Retinal pigment epithelial cell (primary cell): ENCODE measurements at regions not wholly inside any gene's neighbourhood (a gene's known extent, or its start where the extent isn't known, plus 50 kb on each side); places are given as distances from the start of the nearest gene placed in this dataset.

Experiments
- DNase-seq: peaks from one replicate; pipeline ENCODE4 v3.0.0-alpha.2; 2010; ENCODE audit warnings: low read depth
- H3K4me3 ChIP-seq: 2 replicates; pipeline ENCODE4 v1.5.1; 2011; ENCODE audit warnings: mild to moderate bottlenecking, low read length, control low read depth, moderate library complexity
- CTCF ChIP-seq: conservative IDR thresholded peaks from 2 replicates; pipeline ENCODE4 v1.5.1; 2011; ENCODE audit warnings: low read depth, low read length, control low read depth, inconsistent platforms

- TF ChIP-seq CTCF = peak; percentile 91
- no peak for DNase-seq
Observed at GRCh38 chr20:41697861-41698559, 79.8 kb upstream of the CHD6 start.

GRCh38 chr20:41696428-41696827 is 78.3 kb upstream of the CHD6 start:
- no peak overlapping the region for H3K4me3 ChIP-seq
- DNase-seq = no peak
- TF ChIP-seq CTCF = no peak

More at GRCh38 chr20:41697861-41698559, 79.8 kb upstream of the CHD6 start:
- H3K4me3 ChIP-seq = no peak overlapping the region

GRCh38 chr20:41694796-41695195 is 76.6 kb upstream of the CHD6 start:
- H3K4me3 ChIP-seq = no peak overlapping the region
- no peak for DNase-seq
- no peak for TF ChIP-seq CTCF

- peak; percentile 50 for TF ChIP-seq CTCF
- DNase-seq = peak; percentile 66
- H3K4me3 ChIP-seq = peak overlapping the region; percentile 81
Observed at GRCh38 chr20:41693136-41693979, 75.2 kb upstream of the CHD6 start.

- no peak for TF ChIP-seq CTCF
- peak overlapping the region; percentile 81 for H3K4me3 ChIP-seq
- no peak for DNase-seq
Observed at GRCh38 chr20:41692479-41693135, 74.4 kb upstream of the CHD6 start.

GRCh38 chr20:41691443-41691842 is 73.3 kb upstream of the CHD6 start:
- H3K4me3 ChIP-seq = no peak overlapping the region
- no peak for DNase-seq
- TF ChIP-seq CTCF = no peak

- DNase-seq = no peak
- TF ChIP-seq CTCF = no peak
- H3K4me3 ChIP-seq = no peak overlapping the region
Observed at GRCh38 chr20:41690702-41691101, 72.5 kb upstream of the CHD6 start.
